Gastrocnemius medialis (tissue), 4 donors: ENCODE measurements at regions not wholly inside any gene's neighbourhood (a gene's known extent, or its start where the extent isn't known, plus 50 kb on each side); places are given as distances from the start of the nearest gene placed in this dataset.

ENCODE experiments used
- ATAC-seq, 2 donors: fragments of 150-250 bp; one replicate each; pipeline ENCODE4 v1.9.1; 2016
- DNase-seq, 2 donors: peaks; one replicate each; pipeline ENCODE4 v3.0.0-alpha.2; 2019
- H3K27ac ChIP-seq, 4 donors: fragments of 200-600 bp; sonication (generic); 1 replicate in 1 of 4; 2 replicates in 3 of 4; pipeline ENCODE4 v1.5.1; 2016 to 2018; ENCODE audit warnings: mild to moderate bottlenecking in 2 of 4, moderate library complexity in 1 of 4
- H3K27me3 ChIP-seq, 3 donors: fragments of 200-600 bp; sonication (generic) in 2 of 3; 1 replicate in 1 of 3; 2 replicates in 2 of 3; pipeline versions ENCODE4 v1.5.1 to v1.6.0; 2016 to 2019; ENCODE audit warnings: mild to moderate bottlenecking in 1 of 3, moderate library complexity in 1 of 3
- H3K36me3 ChIP-seq, 2 donors: fragments of 200-600 bp; sonication (generic) in 1 of 2; one replicate each; pipeline ENCODE4 v1.5.1; 2017 to 2018
- H3K4me1 ChIP-seq, 2 donors: fragments of 200-600 bp; sonication (generic) in 1 of 2; one replicate each; pipeline ENCODE4 v1.5.1; 2016 to 2017; ENCODE audit warnings: mild to moderate bottlenecking in 2 of 2
- H3K4me3 ChIP-seq, 4 donors: fragments of 200-600 bp; sonication (generic) in 3 of 4; 1 replicate in 1 of 4; 2 replicates in 3 of 4; pipeline ENCODE4 v1.5.1; 2016 to 2019; ENCODE audit warnings: mild to moderate bottlenecking in 2 of 4
- H3K9me3 ChIP-seq, 3 donors: fragments of 200-600 bp; sonication (generic) in 2 of 3; 1 replicate in 1 of 3; 2 replicates in 2 of 3; pipeline ENCODE4 v1.5.1; 2016 to 2019
- CTCF ChIP-seq, 5 experiments: fragments of 450-650 bp in 3 of 5; fragments of 200-600 bp in 2 of 5; sonication (generic) in 2 of 5; IDR thresholded peaks in 4 of 5; conservative IDR thresholded peaks in 1 of 5; 1 replicate in 4 of 5; 2 replicates in 1 of 5; pipeline ENCODE4 v1.5.1; 2016 to 2019; ENCODE audit warnings: antibody characterized with exemption in 5 of 5, mild to moderate bottlenecking in 3 of 5, moderate library complexity in 3 of 5
- POLR2A ChIP-seq, 2 donors: fragments of 450-650 bp; IDR thresholded peaks; one replicate each; pipeline ENCODE4 v1.6.1; 2017; ENCODE audit warnings: antibody characterized with exemption in 2 of 2, mild to moderate bottlenecking in 2 of 2, moderate library complexity in 2 of 2
- in situ Hi-C, 4 donors: fragments of 200-750 bp; cut with MboI; loops; one replicate each; pipeline versions ENCODE4 v1.15.0 to v1.8.0; 2017; ENCODE audit warnings: low sequenced_read_pairs in 4 of 4
- intact Hi-C: fragments of 100-400 bp; cut with DNase I; formaldehyde crosslinking; loops from one replicate; pipeline ENCODE4 v1.15.1; 2023; ENCODE audit warnings: low total_unique reads

DNA sequence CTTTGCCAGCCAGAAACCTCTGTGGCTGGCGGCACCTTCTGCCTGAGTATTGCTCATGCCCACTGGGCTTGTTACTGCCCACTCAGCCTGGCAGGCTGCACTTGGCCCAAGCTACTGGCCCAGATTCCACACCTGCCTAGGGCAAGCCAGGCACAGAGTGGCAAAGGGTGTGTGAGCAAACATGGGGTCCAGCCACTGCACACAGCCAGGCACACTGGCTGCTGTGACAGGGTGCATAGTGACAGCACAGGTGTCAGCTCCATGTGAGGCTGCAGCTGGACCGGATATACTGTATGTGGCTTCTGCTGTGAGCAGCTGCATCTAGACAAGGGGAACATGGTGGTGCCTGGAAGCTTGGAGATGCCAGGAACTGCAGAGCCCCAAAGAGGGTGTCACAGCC, 113.9 kb downstream of the COPS8 start:
- Histone ChIP-seq H3K27ac (peak overlapping the region; percentile 15 to 44 (median 28)), H3K27me3 (peaks cover 0 to 1% (median 0%) of the 10 kb centered on the region in 3 donors), H3K36me3 (no peaks in the 10 kb centered on the region), H3K4me3 (no peak overlapping the region), H3K4me1 (peaks cover 0 to 4% of the 10 kb centered on the region in 2 donors), H3K9me3 (no peaks in the 10 kb centered on the region)
- no peak for DNase-seq
- TF ChIP-seq CTCF (IDR thresholded peaks at IDR 0.05 in 4 of 5, conservative IDR thresholded peaks at IDR 0.05 in 1 of 5) (no peak), POLR2A (IDR thresholded peaks at IDR 0.05) (no peak)
- intact Hi-C loops (loop anchor here (10.0 kb wide), 1 partner anchor 45 kb away; no protein-coding TSS in a partner anchor), in situ Hi-C loops (no loop called here)
- no peak for ATAC-seq

DNA sequence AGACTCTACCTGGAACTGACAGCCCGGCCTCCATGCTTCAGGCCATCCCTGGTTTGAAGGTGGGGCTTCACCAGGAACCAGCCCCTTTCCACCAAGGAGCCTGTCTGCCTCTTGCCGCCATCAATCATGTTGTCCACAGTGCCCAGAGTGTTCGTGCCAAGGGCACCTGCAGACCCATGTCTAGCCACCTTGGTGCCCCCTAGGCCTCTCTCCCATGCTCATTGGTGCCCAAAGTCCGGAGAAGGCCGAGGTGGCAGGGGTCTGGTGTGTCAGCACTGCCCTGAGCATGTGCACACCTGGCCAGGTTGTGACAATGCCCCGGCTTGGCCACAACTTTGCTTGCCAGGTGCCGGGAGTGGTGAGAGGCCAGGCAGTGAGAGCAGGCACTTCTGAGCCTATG, 114.8 kb downstream of the COPS8 start:
- peaks cover 0 to 5% (median 0%) of the 10 kb centered on the region in 3 donors for H3K27me3 ChIP-seq
- H3K4me3 ChIP-seq: no peak overlapping the region
- no peaks in the 10 kb centered on the region for H3K9me3 ChIP-seq
- in situ Hi-C loops: no loop called here
- no peak for DNase-seq
- no peak overlapping the region for H3K27ac ChIP-seq
- H3K36me3 ChIP-seq: no peaks in the 10 kb centered on the region
- intact Hi-C loops: no loop called here
- TF ChIP-seq CTCF (IDR thresholded peaks at IDR 0.05 in 4 of 5, conservative IDR thresholded peaks at IDR 0.05 in 1 of 5) (no peak), POLR2A (IDR thresholded peaks at IDR 0.05) (no peak)
- H3K4me1 ChIP-seq: peaks cover 4 to 7% of the 10 kb centered on the region in 2 donors
- no peak for ATAC-seq

GRCh38 chr2:237201461-237202287, 116.0 kb downstream of the COPS8 start:
- Histone ChIP-seq H3K4me1 (peaks cover 4 to 14% of the 10 kb centered on the region in 2 donors), H3K27ac (peak overlapping the region; percentile 55 to 66 (median 58)), H3K36me3 (no peaks in the 10 kb centered on the region), H3K27me3 (peaks cover 0 to 6% (median 0%) of the 10 kb centered on the region in 3 donors), H3K4me3 (no peak overlapping the region), H3K9me3 (no peaks in the 10 kb centered on the region)
- DNase-seq: peak; percentile 42 to 67
- in situ Hi-C loops (no loop called here), intact Hi-C loops (no loop called here)
- TF ChIP-seq POLR2A (IDR thresholded peaks at IDR 0.05) (no peak), CTCF (IDR thresholded peaks at IDR 0.05 in 4 of 5, conservative IDR thresholded peaks at IDR 0.05 in 1 of 5) (no peak)
- ATAC-seq: peak; percentile 79 to 80

DNA sequence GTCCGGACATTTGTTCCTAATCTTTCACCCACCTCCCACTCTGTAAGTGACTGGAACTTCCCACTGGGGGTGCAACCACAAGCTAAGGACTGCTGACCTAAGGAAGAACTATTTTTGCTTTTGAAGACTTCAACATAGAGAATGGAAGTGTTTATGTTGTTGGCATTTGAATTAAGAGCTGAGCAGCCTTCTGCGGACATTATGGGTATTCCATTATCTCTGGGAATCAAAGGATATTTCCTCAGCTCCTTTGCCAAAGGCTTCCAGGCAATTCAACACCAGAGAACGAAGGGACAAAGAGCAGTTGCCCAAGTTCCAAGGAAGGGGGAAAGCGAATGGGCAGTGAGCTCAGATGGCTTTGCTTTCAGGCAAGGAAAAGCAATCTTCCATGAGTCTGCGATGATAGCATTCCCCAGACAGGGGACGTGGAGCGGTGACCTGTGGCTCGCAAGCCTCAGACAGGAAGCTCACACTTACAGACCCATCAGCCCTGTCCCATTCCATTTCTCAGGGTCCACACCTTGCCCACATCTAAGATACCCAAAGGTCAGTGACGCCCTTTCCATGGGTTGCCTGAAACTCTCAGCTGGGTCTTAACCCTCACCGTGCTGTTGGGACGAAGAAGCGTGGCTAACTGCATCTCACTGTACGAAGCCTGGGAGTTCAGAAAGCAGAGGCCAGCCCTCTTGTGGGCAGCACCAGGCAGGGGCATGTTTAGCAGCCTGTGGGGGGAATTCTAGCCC, 116.8 kb downstream of the COPS8 start:
- Histone ChIP-seq H3K36me3 (no peaks in the 10 kb centered on the region), H3K4me3 (no peak overlapping the region), H3K9me3 (no peaks in the 10 kb centered on the region), H3K27ac (peak overlapping the region; percentile 55 to 66 (median 58)), H3K4me1 (peaks cover 9 to 17% of the 10 kb centered on the region in 2 donors), H3K27me3 (peaks cover 0 to 8% (median 0%) of the 10 kb centered on the region in 3 donors)
- ATAC-seq (no peak), DNase-seq (no peak)
- in situ Hi-C loops: no loop called here
- intact Hi-C loops: no loop called here
- TF ChIP-seq POLR2A (IDR thresholded peaks at IDR 0.05) (no peak), CTCF (IDR thresholded peaks at IDR 0.05 in 4 of 5, conservative IDR thresholded peaks at IDR 0.05 in 1 of 5) (no peak)
